ENCODE measurements at regions not wholly inside any gene's neighbourhood (a gene's known extent, or its start where the extent isn't known, plus 50 kb on each side); places are given as distances from the start of the nearest gene placed in this dataset.

GRCh38 chr1:106111044-106111443 lies 945.4 kb upstream of the PRMT6 start:
- DNase-seq (ENCODE audit: low spot score): no peak

- no peak for DNase-seq (ENCODE audit: low spot score)
Observed at GRCh38 chr1:106113851-106114250, 942.6 kb upstream of the PRMT6 start.

GRCh38 chr1:106120789-106121188 lies 935.7 kb upstream of the PRMT6 start:
- no peak for DNase-seq (ENCODE audit: low spot score)

GRCh38 chr1:106121728-106122127 lies 934.7 kb upstream of the PRMT6 start:
- DNase-seq (ENCODE audit: low spot score): no peak

- DNase-seq (ENCODE audit: low spot score): no peak
Observed at GRCh38 chr1:106134561-106134960, 921.9 kb upstream of the PRMT6 start.

- DNase-seq (ENCODE audit: low spot score): no peak
Observed at GRCh38 chr1:106173101-106173500, 883.4 kb upstream of the PRMT6 start.

GRCh38 chr1:106178791-106179190 lies 877.7 kb upstream of the PRMT6 start:
- no peak for DNase-seq (ENCODE audit: low spot score)

- DNase-seq (ENCODE audit: low spot score): no peak
Observed at GRCh38 chr1:106181866-106182265, 874.6 kb upstream of the PRMT6 start.

- no peak for DNase-seq (ENCODE audit: low spot score)
Observed at GRCh38 chr1:106185089-106185488, 871.4 kb upstream of the PRMT6 start.

GRCh38 chr1:106189780-106190179 lies 866.7 kb upstream of the PRMT6 start:
- no peak for DNase-seq (ENCODE audit: low spot score)

GRCh38 chr1:106194206-106194605 lies 862.3 kb upstream of the PRMT6 start:
- no peak for DNase-seq (ENCODE audit: low spot score)

- no peak for DNase-seq (ENCODE audit: low spot score)
Observed at GRCh38 chr1:106200711-106201110, 855.8 kb upstream of the PRMT6 start.

- no peak for DNase-seq (ENCODE audit: low spot score)
Observed at GRCh38 chr1:106207185-106207584, 849.3 kb upstream of the PRMT6 start.

GRCh38 chr1:106217765-106218164 lies 838.7 kb upstream of the PRMT6 start:
- DNase-seq (ENCODE audit: low spot score): no peak

- DNase-seq (ENCODE audit: low spot score): no peak
Observed at GRCh38 chr1:106222403-106222802, 834.1 kb upstream of the PRMT6 start.

- DNase-seq (ENCODE audit: low spot score): no peak
Observed at GRCh38 chr1:106223213-106223612, 833.3 kb upstream of the PRMT6 start.

GRCh38 chr1:106224426-106224825 lies 832.0 kb upstream of the PRMT6 start:
- no peak for DNase-seq (ENCODE audit: low spot score)

- DNase-seq (ENCODE audit: low spot score): no peak
Observed at GRCh38 chr1:106225403-106225802, 831.1 kb upstream of the PRMT6 start.

- DNase-seq (ENCODE audit: low spot score): no peak
Observed at GRCh38 chr1:106226550-106226949, 829.9 kb upstream of the PRMT6 start.

GRCh38 chr1:106232128-106232527 lies 824.3 kb upstream of the PRMT6 start:
- no peak for DNase-seq (ENCODE audit: low spot score)

- no peak for DNase-seq (ENCODE audit: low spot score)
Observed at GRCh38 chr1:106233511-106233910, 823.0 kb upstream of the PRMT6 start.

- no peak for DNase-seq (ENCODE audit: low spot score)
Observed at GRCh38 chr1:106249365-106249764, 807.1 kb upstream of the PRMT6 start.

GRCh38 chr1:106249810-106250209 lies 806.7 kb upstream of the PRMT6 start:
- no peak for DNase-seq (ENCODE audit: low spot score)

GRCh38 chr1:106254748-106255147 lies 801.7 kb upstream of the PRMT6 start:
- no peak for DNase-seq (ENCODE audit: low spot score)

GRCh38 chr1:106266786-106267185 lies 789.7 kb upstream of the PRMT6 start:
- DNase-seq (ENCODE audit: low spot score): no peak
